WTC11 (cell line): ENCODE measurements at regions not wholly inside any gene's neighbourhood (a gene's known extent, or its start where the extent isn't known, plus 50 kb on each side); places are given as distances from the start of the nearest gene placed in this dataset.

ENCODE experiments used
- AFF4 ChIP-seq: sonication (generic); formaldehyde crosslinking; IDR thresholded peaks from 2 replicates; pipeline ENCODE4 v1.8.1; 2023; ENCODE audit warnings: mild to moderate bottlenecking, missing genetic modification reagents, borderline replicate concordance
- ATF1 ChIP-seq: sonication (generic); formaldehyde crosslinking; IDR thresholded peaks from 2 replicates; pipeline ENCODE4 v1.8.1; 2023; ENCODE audit warnings: mild to moderate bottlenecking, moderate library complexity, missing genetic modification reagents
- CTCF ChIP-seq: fragments of 200-600 bp; IDR thresholded peaks from 2 replicates; pipeline ENCODE4 v1.8.0; 2022; ENCODE audit warnings: antibody characterized with exemption
- ESRRA ChIP-seq: sonication (generic); formaldehyde crosslinking; IDR thresholded peaks from 2 replicates; pipeline ENCODE4 v1.8.1; 2022; ENCODE audit warnings: mild to moderate bottlenecking, missing genetic modification reagents, borderline replicate concordance
- FOXJ3 ChIP-seq: sonication (generic); formaldehyde crosslinking; IDR thresholded peaks from 2 replicates; pipeline ENCODE4 v1.9.0; 2021; ENCODE audit warnings: missing genetic modification reagents, mild to moderate bottlenecking, borderline replicate concordance
- IRF2 ChIP-seq: sonication (generic); formaldehyde crosslinking; IDR thresholded peaks from 2 replicates; pipeline ENCODE4 v1.8.0; 2022; ENCODE audit warnings: low read depth, missing genetic modification reagents, borderline replicate concordance
- NFE2L1 ChIP-seq: sonication (generic); formaldehyde crosslinking; IDR thresholded peaks from 2 replicates; pipeline ENCODE4 v1.8.1; 2023; ENCODE audit warnings: missing genetic modification reagents
- NFYB ChIP-seq: sonication (generic); formaldehyde crosslinking; conservative IDR thresholded peaks from 2 replicates; pipeline ENCODE4 v1.8.0; 2022; ENCODE audit warnings: low read depth, missing genetic modification reagents
- ZBTB21 ChIP-seq: sonication (generic); formaldehyde crosslinking; IDR thresholded peaks from 2 replicates; pipeline ENCODE4 v1.8.1; 2023; ENCODE audit warnings: mild to moderate bottlenecking, missing genetic modification reagents, borderline replicate concordance
- ZNF121 ChIP-seq: sonication (generic); formaldehyde crosslinking; IDR thresholded peaks from 2 replicates; pipeline ENCODE4 v1.8.0; 2023; ENCODE audit warnings: missing genetic modification reagents
- ZNF423 ChIP-seq: fragments of 250-450 bp; sonication (Bioruptor Pico); IDR thresholded peaks from 2 replicates; pipeline ENCODE4 v2.1.2; 2022; ENCODE audit warnings: mild to moderate bottlenecking, moderate library complexity
- TF ChIP-seq, protein P1 (sequence below): fragments of 250-450 bp; sonication (Bioruptor Pico); IDR thresholded peaks from 2 replicates; pipeline ENCODE4 v1.9.0; 2021; ENCODE audit warnings: mild to moderate bottlenecking

DNA sequence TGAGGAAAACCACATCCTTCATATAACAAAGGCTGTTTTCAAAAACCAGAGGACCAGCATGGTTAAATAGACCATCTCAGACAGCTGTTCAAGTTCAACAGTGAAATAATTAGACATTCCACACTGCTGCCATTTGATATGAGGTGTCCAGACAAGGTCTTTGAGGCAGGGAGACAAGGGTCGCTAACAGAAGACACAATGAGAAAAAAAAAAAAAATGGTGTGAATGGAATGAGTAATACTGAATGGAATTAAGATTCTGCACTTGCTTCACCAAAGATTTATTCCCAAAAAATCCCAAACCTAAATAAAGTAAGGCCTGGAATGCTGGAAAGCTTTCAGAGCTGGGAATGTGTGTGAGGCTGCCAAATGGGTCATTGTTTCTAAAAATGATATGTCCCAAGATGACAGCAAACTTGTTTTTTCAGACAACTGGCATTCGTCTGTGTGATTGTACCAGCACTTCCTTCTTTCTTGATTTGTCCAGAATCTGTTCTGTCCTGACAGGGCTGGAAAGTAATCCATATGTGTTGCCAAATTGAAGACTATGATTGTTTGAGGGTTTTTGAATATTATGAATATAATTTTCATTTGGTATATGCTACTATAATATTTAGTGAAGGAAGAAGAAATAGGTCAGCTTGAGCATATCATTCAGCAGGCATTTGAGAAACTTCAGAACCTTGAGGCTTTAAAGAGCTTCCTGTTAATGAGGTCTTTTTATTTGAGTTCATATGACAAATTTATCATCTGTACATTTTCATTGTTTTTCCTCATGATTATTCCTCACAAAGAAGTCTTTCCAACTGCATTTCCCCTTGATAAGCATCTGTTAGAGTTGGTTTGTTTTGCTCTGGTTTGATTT lies 85.2 kb upstream of the ITGA4 start:
- TF ChIP-seq CTCF (no peak), ATF1 (no peak), IRF2 (no peak), ZNF121 (no peak), ESRRA (CRISPR knock-in tag) (no peak), ZBTB21 (CRISPR knock-in tag) (no peak), FOXJ3 (CRISPR knock-in tag) (no peak), NFYB (CRISPR knock-in tag) (no peak), ZNF423 (CRISPR knock-in tag) (no peak), NFE2L1 (CRISPR knock-in tag) (no peak), AFF4 (no peak)
- TF ChIP-seq, protein P1, sequence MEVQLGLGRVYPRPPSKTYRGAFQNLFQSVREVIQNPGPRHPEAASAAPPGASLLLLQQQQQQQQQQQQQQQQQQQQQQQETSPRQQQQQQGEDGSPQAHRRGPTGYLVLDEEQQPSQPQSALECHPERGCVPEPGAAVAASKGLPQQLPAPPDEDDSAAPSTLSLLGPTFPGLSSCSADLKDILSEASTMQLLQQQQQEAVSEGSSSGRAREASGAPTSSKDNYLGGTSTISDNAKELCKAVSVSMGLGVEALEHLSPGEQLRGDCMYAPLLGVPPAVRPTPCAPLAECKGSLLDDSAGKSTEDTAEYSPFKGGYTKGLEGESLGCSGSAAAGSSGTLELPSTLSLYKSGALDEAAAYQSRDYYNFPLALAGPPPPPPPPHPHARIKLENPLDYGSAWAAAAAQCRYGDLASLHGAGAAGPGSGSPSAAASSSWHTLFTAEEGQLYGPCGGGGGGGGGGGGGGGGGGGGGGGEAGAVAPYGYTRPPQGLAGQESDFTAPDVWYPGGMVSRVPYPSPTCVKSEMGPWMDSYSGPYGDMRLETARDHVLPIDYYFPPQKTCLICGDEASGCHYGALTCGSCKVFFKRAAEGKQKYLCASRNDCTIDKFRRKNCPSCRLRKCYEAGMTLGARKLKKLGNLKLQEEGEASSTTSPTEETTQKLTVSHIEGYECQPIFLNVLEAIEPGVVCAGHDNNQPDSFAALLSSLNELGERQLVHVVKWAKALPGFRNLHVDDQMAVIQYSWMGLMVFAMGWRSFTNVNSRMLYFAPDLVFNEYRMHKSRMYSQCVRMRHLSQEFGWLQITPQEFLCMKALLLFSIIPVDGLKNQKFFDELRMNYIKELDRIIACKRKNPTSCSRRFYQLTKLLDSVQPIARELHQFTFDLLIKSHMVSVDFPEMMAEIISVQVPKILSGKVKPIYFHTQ (CRISPR knock-in tag), result no peak
